Neural progenitor cell (in vitro differentiated cells): ENCODE measurements at regions not wholly inside any gene's neighbourhood (a gene's known extent, or its start where the extent isn't known, plus 50 kb on each side); places are given as distances from the start of the nearest gene placed in this dataset.

Experiments used
- DNase-seq: peaks from one replicate; pipeline ENCODE4 v3.0.0-alpha.2; 2016; ENCODE audit warnings: low spot score
- H2AFZ ChIP-seq: fragments of 200-600 bp; sonication (generic); replicated peaks from 2 replicates; pipeline ENCODE4 v1.6.1; 2016; ENCODE audit warnings: antibody characterized with exemption
- H3F3A ChIP-seq: fragments of 200-600 bp; sonication (generic); 2 replicates; pipeline ENCODE4 v1.6.1; 2016; ENCODE audit warnings: antibody characterized with exemption, low read depth
- H3K27ac ChIP-seq: fragments of 200-600 bp; sonication (generic); 2 replicates; pipeline ENCODE4 v1.5.1; 2016; ENCODE audit warnings: mild to moderate bottlenecking
- H3K27me3 ChIP-seq: fragments of 200-600 bp; sonication (generic); 2 replicates; pipeline ENCODE4 v1.6.1; 2016; ENCODE audit warnings: mild to moderate bottlenecking, moderate library complexity
- H3K36me3 ChIP-seq: fragments of 200-600 bp; sonication (generic); 2 replicates; pipeline ENCODE4 v1.5.1; 2016
- H3K4me1 ChIP-seq: fragments of 200-600 bp; sonication (generic); 2 replicates; pipeline ENCODE4 v1.6.1; 2016; ENCODE audit warnings: mixed run types
- H3K4me2 ChIP-seq: fragments of 200-600 bp; sonication (generic); 2 replicates; pipeline ENCODE4 v1.6.1; 2016
- H3K4me3 ChIP-seq: fragments of 200-600 bp; sonication (generic); 2 replicates; pipeline ENCODE4 v1.5.1; 2016
- H3K79me2 ChIP-seq: fragments of 200-600 bp; sonication (generic); 2 replicates; pipeline ENCODE4 v1.6.1; 2016; ENCODE audit warnings: low read depth
- H3K9ac ChIP-seq: fragments of 200-600 bp; sonication (generic); 2 replicates; pipeline ENCODE4 v1.6.1; 2016
- H3K9me3 ChIP-seq: fragments of 200-600 bp; sonication (generic); 2 replicates; pipeline ENCODE4 v1.5.1; 2016; ENCODE audit warnings: low read depth
- H4K20me1 ChIP-seq: fragments of 200-600 bp; sonication (generic); 2 replicates; pipeline ENCODE4 v1.6.1; 2016; ENCODE audit warnings: low read depth
- H3K27ac Mint-ChIP-seq: 3 replicates; pipeline ENCODE4 v1.8.0; 2021; ENCODE audit warnings: mixed read lengths
- H3K27me3 Mint-ChIP-seq: 2 replicates; pipeline ENCODE4 v1.8.0; 2022; ENCODE audit warnings: low read depth, mild to moderate bottlenecking, inconsistent platforms, moderate library complexity, mixed read lengths; ENCODE audit not compliant: insufficient read depth
- H3K36me3 Mint-ChIP-seq: 3 replicates; pipeline ENCODE4 v1.8.0; 2021; ENCODE audit warnings: mixed read lengths
- H3K4me1 Mint-ChIP-seq: 3 replicates; pipeline ENCODE4 v1.8.0; 2021; ENCODE audit warnings: mixed read lengths
- H3K4me3 Mint-ChIP-seq: 3 replicates; pipeline ENCODE4 v1.8.0; 2021; ENCODE audit warnings: mild to moderate bottlenecking, moderate library complexity, mixed read lengths
- H3K9me3 Mint-ChIP-seq: 3 replicates; pipeline ENCODE4 v1.8.0; 2020; ENCODE audit warnings: mixed read lengths
- EZH2 ChIP-seq: fragments of 200-600 bp; sonication (generic); IDR thresholded peaks from 2 replicates; pipeline ENCODE4 v1.6.1; 2017; ENCODE audit warnings: antibody characterized with exemption, mild to moderate bottlenecking, moderate library complexity
- EZH2phosphoT487 ChIP-seq: fragments of 200-600 bp; sonication (generic); IDR thresholded peaks from 2 replicates; pipeline ENCODE4 v1.6.1; 2017; ENCODE audit warnings: antibody characterized with exemption
- TF ChIP-seq, protein P1 (sequence below): fragments of 200-600 bp; sonication (generic); IDR thresholded peaks from 2 replicates; pipeline ENCODE4 v1.5.1; 2017; ENCODE audit warnings: antibody characterized with exemption, mild to moderate bottlenecking

DNA sequence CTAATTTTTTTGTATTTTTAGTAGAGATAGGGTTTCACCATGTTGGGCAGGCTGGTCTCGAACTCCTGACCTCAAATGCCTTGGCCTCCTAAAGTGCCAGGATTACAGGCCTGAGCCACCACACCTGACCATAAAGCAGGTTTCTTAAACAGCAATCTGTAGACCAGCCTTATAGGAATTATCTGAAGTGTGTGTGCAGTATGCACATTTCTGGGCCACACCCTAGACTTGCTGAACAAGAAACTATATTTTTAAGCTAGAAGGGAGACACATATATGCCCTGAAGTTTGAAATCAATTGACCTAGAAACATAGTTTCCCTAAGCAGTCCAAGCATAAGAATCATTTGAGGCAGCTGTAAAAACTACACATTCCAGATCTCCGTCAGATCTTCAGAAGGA, 805.7 kb downstream of the TUSC7 start:
- Histone ChIP-seq H3K79me2 (no peaks in the 10 kb centered on the region), H3K4me3 (no peak overlapping the region), H3F3A (no peaks in the 10 kb centered on the region), H3K4me2 (no peak overlapping the region), H3K36me3 (no peaks in the 10 kb centered on the region), H3K4me1 (peaks cover 9% of the 10 kb centered on the region), H3K27me3 (no peaks in the 10 kb centered on the region), H3K9ac (no peak overlapping the region), H4K20me1 (no peaks in the 10 kb centered on the region), H3K9me3 (no peaks in the 10 kb centered on the region), H2AFZ (no peak overlapping the region), H3K27ac (no peak overlapping the region)
- no peak overlapping the region for H3K27ac Mint-ChIP-seq
- H3K9me3 Mint-ChIP-seq: no peaks in the 10 kb centered on the region
- H3K27me3 Mint-ChIP-seq: no peaks in the 10 kb centered on the region
- H3K36me3 Mint-ChIP-seq: no peaks in the 10 kb centered on the region
- no peak for DNase-seq
- TF ChIP-seq EZH2: no peak
- no peak for TF ChIP-seq EZH2phosphoT487
- TF ChIP-seq, protein P1, sequence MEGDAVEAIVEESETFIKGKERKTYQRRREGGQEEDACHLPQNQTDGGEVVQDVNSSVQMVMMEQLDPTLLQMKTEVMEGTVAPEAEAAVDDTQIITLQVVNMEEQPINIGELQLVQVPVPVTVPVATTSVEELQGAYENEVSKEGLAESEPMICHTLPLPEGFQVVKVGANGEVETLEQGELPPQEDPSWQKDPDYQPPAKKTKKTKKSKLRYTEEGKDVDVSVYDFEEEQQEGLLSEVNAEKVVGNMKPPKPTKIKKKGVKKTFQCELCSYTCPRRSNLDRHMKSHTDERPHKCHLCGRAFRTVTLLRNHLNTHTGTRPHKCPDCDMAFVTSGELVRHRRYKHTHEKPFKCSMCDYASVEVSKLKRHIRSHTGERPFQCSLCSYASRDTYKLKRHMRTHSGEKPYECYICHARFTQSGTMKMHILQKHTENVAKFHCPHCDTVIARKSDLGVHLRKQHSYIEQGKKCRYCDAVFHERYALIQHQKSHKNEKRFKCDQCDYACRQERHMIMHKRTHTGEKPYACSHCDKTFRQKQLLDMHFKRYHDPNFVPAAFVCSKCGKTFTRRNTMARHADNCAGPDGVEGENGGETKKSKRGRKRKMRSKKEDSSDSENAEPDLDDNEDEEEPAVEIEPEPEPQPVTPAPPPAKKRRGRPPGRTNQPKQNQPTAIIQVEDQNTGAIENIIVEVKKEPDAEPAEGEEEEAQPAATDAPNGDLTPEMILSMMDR: no peak
- H3K4me3 Mint-ChIP-seq: no peak overlapping the region
- H3K4me1 Mint-ChIP-seq: peaks cover 3% of the 10 kb centered on the region

DNA sequence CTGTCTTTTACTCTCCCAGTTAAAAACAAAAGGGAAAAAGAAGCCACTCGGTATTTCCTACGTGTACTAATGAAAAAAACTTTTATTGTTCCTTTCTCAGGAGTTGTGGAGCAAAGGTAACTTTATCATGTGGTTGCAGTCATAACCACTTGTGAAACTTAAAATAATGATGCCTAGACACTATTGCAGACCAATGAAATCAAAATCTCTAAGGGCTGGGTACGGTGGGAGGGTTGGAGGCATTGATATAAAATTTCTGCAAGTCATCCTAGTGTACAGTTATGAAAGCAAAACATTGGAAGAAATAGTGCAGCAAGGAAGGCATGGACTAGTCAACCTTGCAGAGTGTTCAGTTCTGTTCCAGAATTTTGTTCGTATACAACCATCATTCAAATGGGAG, 808.8 kb downstream of the TUSC7 start:
- no peak overlapping the region for H3K4me3 ChIP-seq
- no peaks in the 10 kb centered on the region for H3K27me3 ChIP-seq
- DNase-seq: no peak
- no peaks in the 10 kb centered on the region for H3K36me3 Mint-ChIP-seq
- no peak overlapping the region for H2AFZ ChIP-seq
- no peak overlapping the region for H3K4me2 ChIP-seq
- no peaks in the 10 kb centered on the region for H3K9me3 Mint-ChIP-seq
- peaks cover 12% of the 10 kb centered on the region for H3K4me1 ChIP-seq
- no peaks in the 10 kb centered on the region for H3F3A ChIP-seq
- H3K9me3 ChIP-seq: no peaks in the 10 kb centered on the region
- H4K20me1 ChIP-seq: no peaks in the 10 kb centered on the region
- H3K4me3 Mint-ChIP-seq: no peak overlapping the region
- no peaks in the 10 kb centered on the region for H3K79me2 ChIP-seq
- peaks cover 8% of the 10 kb centered on the region for H3K4me1 Mint-ChIP-seq
- no peaks in the 10 kb centered on the region for H3K27me3 Mint-ChIP-seq
- no peak overlapping the region for H3K27ac ChIP-seq
- no peaks in the 10 kb centered on the region for H3K36me3 ChIP-seq
- no peak overlapping the region for H3K9ac ChIP-seq
- no peak for TF ChIP-seq EZH2phosphoT487
- TF ChIP-seq EZH2: no peak
- TF ChIP-seq, protein P1: no peak
- H3K27ac Mint-ChIP-seq: no peak overlapping the region

DNA sequence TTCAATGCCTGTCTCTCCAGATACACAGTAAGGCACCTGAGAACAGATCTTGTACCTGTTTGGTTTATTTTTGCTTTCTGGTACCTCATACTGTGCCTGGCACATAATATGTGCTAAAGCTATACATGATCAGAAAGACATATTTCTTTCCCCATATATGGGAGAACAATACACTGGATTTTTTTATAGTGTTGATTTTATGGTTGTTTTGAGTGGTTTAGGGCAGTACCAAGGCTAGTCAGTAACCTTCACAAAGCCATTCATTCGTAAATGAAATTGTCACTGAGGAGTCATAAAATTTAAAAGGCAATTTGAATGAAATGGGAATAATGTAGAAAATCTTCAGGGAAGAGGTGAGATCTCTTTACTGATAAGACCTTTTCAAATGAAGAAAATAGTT, 810.2 kb downstream of the TUSC7 start:
- H3K27ac Mint-ChIP-seq: no peak overlapping the region
- TF ChIP-seq EZH2phosphoT487: no peak
- TF ChIP-seq EZH2: no peak
- TF ChIP-seq, protein P1: no peak
- H3K9ac ChIP-seq: no peak overlapping the region
- H3K9me3 ChIP-seq: no peaks in the 10 kb centered on the region
- no peak overlapping the region for H3K4me3 ChIP-seq
- H3K4me1 ChIP-seq: peaks cover 12% of the 10 kb centered on the region
- H3F3A ChIP-seq: no peaks in the 10 kb centered on the region
- H2AFZ ChIP-seq: no peak overlapping the region
- H3K4me2 ChIP-seq: peak overlapping the region; percentile 19
- no peak for DNase-seq
- no peaks in the 10 kb centered on the region for H3K9me3 Mint-ChIP-seq
- H3K79me2 ChIP-seq: no peaks in the 10 kb centered on the region
- H4K20me1 ChIP-seq: no peaks in the 10 kb centered on the region
- H3K27ac ChIP-seq: no peak overlapping the region
- no peak overlapping the region for H3K4me3 Mint-ChIP-seq
- no peaks in the 10 kb centered on the region for H3K36me3 Mint-ChIP-seq
- H3K27me3 Mint-ChIP-seq: no peaks in the 10 kb centered on the region
- H3K4me1 Mint-ChIP-seq: peaks cover 8% of the 10 kb centered on the region
- no peaks in the 10 kb centered on the region for H3K36me3 ChIP-seq
- H3K27me3 ChIP-seq: no peaks in the 10 kb centered on the region

DNA sequence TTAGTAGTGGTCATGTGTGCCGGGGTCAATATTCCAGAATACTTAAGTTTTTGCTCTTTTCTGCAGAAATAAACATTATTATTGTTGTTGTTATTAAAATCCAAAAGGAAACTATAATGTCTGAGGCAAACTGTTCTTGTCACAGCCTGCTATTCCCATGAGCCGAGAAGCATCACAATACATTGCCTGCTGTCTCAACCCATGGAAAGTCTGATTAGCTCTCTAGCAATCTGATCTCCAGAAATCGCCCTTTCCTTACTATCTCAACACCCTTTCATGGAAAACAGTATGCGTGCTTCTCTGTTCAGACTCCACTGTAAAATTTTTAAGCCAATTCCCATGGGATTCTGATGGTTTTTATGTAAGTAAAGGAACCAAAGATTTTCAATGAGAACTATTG, 811.0 kb downstream of the TUSC7 start:
- Histone ChIP-seq H4K20me1 (no peaks in the 10 kb centered on the region), H3K4me1 (peaks cover 12% of the 10 kb centered on the region), H3F3A (no peaks in the 10 kb centered on the region), H3K27ac (no peak overlapping the region), H2AFZ (peak overlapping the region; percentile 22), H3K36me3 (no peaks in the 10 kb centered on the region), H3K27me3 (no peaks in the 10 kb centered on the region), H3K4me3 (no peak overlapping the region), H3K9ac (no peak overlapping the region), H3K4me2 (peak overlapping the region; percentile 19), H3K9me3 (no peaks in the 10 kb centered on the region), H3K79me2 (no peaks in the 10 kb centered on the region)
- H3K27me3 Mint-ChIP-seq: no peaks in the 10 kb centered on the region
- no peaks in the 10 kb centered on the region for H3K9me3 Mint-ChIP-seq
- TF ChIP-seq, protein P1: no peak
- TF ChIP-seq EZH2phosphoT487 (no peak), EZH2 (no peak)
- H3K4me3 Mint-ChIP-seq: no peak overlapping the region
- no peak overlapping the region for H3K27ac Mint-ChIP-seq
- no peak for DNase-seq
- no peaks in the 10 kb centered on the region for H3K36me3 Mint-ChIP-seq
- peaks cover 8% of the 10 kb centered on the region for H3K4me1 Mint-ChIP-seq
